Right ventricle myocardium inferior (tissue), 1 donor: ENCODE measurements at regions not wholly inside any gene's neighbourhood (a gene's known extent, or its start where the extent isn't known, plus 50 kb on each side); places are given as distances from the start of the nearest gene placed in this dataset.
"Not testable (repeated sequence)": the region's sequence is repeated elsewhere in the genome, so short reads cannot be mapped to it uniquely, and the experiment has no call there.

ENCODE experiments used
- ATAC-seq: fragments of 200-7000 bp; cut with Tn5 transposase; one replicate; pipeline ENCODE4 v1.9.1; 2020; ENCODE audit warnings: mild to moderate bottlenecking, moderate library complexity
- DNase-seq: peaks from one replicate; pipeline ENCODE4 v3.0.0; 2021; ENCODE audit errors: missing footprints
- intact Hi-C: fragments of 100-400 bp; cut with DNase I; formaldehyde crosslinking; loops from one replicate; pipeline ENCODE4 v1.11.0; 2022
- donor health status: DM: no; HTN: yes; CAD: no; lungs with severe emphysema.

DNA sequence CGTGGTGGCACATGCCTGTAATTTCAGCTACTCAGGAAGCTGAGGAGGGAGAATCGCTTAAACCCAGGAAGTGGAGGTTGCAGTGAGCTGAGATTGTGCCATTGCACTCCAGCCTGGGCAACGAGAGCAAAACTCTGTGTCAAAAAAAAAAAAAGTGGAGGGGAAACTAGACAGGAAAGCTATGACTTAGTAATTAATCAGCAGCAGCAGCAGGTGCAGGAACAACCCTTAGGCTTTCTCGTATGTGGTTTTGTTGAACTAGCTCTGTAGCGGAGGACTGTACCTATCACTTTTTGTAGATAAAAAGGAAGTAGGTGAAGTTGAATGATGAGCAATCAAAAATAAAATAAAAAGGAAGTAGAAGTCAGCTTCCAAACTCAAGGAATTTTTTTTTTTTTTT, 76.9 kb upstream of the KMT2C start:
- intact Hi-C loops = no loop called here
- ATAC-seq (no peak), DNase-seq (no peak)

- ATAC-seq (no peak), DNase-seq (no peak)
- intact Hi-C loops = no loop called here
These were observed 75.9 kb upstream of the KMT2C start for GRCh38 chr7:152511736-152512135.

DNA sequence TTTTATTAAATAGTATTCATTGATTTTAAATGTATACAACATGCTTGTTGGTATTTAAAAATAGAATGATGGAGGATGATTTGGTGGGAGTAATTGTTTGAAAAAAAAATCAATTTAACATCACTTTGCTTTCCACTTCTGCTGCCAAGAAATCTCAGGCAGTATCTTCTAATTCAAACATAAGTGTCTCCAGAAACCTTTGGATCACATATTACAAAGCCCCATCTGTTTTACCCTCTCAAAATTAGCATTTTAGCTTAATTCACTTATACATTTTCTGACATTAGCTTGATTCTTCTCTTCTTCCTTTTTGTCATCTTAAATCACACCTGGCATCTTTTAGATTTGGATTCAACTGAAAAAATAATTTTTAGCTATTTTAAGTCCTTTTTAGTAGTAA, 72.9 kb upstream of the KMT2C start:
- no peak for DNase-seq

DNA sequence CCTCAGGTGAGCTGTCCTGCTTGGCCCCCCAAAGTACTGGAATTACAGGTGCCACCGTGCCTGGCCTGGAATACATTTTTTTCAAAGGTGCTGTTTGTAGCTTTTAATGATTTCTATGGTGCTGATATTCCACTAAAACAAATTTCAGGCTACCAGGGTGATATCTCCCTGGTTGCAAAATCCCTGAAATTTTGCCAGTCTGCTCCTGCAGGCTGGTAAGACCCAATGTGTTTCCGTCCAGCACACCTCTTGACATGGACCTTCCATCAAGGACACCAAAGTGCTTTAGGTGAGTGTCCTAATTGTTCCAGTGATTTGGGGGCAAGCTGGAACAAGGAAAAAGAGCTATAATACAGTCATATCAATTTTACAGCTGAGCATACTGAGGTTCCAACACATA, 69.8 kb upstream of the KMT2C start:
- ATAC-seq (no peak), DNase-seq (no peak)
- intact Hi-C loops = no loop called here

More for the DNA sequence above, 72.9 kb upstream of the KMT2C start:
- intact Hi-C loops = no loop called here
- ATAC-seq = no peak

DNA sequence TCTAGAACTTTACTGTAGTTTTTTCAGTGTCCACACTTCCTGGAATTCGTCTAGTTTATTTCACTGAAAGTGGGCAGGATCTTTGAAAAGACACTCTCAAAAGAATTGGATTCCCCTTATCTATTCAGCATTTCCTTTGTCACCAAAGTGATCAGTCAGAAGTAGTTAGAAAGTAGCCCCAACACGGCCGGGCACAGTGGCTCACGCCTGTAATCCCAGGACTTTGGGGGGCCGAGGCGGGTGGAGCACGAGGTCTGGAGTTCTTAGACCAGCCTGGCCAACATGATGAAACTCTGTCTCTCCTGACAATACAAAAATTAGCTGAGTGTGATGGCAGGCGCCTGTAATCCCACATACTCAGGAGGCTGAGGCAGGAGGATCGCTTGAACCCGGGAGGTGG, 69.0 kb upstream of the KMT2C start:
- intact Hi-C loops = no loop called here
- no peak for DNase-seq
- ATAC-seq = no peak

DNA sequence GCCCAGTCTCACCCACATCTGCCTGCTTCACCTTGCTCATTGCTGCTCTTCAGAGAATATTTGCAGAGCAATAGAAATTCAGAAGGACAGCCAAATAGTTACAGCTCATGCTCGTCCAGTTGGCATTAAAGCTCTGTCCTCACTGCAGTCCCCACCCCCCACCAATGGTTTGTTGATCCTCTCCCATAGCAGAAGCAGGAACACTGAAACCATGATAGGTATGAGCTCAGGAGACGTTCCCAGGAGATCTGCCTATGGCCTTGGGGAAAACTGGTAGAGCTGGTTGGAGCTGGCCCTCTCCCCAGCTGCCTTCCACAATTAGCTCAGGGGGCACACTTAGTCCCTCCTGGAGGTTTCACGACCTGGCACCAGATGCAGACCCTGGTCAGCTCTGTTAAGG, 68.6 kb upstream of the KMT2C start:
- intact Hi-C loops = no loop called here
- ATAC-seq (no peak), DNase-seq (no peak)

GRCh38 chr7:152502813-152503790, 67.3 kb upstream of the KMT2C start:
- DNase-seq = no peak
- ATAC-seq = no peak
- intact Hi-C loops = no loop called here

DNA sequence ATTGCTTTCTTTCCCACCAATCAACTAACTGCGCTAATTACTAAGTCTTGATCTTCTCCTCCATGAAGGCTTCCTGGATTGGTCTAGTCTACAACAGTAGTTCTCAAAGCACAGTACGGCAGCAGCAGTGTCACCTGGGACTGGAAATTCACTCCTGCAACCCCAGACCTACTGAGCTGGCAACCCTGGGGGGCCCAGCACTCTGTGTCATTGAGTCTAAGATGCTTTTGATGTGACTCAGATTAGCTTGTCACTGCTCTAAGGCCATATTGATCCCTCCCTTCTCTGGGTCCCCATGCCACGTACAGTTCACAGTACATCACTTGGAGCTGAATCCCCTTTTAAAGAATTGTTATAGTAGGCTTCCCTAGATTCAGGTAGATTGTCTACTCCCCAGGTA, 65.7 kb upstream of the KMT2C start:
- ATAC-seq (no peak), DNase-seq (no peak)
- intact Hi-C loops = no loop called here

GRCh38 chr7:152499969-152500368, 64.2 kb upstream of the KMT2C start:
- intact Hi-C loops, DNase-seq, ATAC-seq: not testable (repeated sequence)

DNA sequence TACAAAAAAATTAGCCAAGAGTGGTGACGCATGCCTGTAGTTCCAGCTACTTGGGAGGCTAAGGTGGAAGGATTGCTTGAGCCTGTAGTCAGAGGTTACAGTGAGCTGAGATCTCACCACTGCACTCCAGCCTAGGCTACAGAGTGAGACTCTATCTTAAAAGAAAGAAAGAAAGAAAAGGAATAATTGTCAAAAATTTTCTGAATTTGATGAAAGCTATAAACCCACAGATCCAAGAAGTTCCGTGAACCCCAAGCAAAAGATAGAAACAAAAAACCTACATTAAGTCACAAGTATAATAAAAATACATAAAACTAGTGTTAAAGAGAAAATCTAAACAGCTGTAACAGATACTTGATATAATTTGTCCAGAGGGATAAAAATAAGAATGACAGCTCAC, 60.1 kb upstream of the KMT2C start:
- intact Hi-C loops = no loop called here
- DNase-seq (no peak), ATAC-seq (no peak)

DNA sequence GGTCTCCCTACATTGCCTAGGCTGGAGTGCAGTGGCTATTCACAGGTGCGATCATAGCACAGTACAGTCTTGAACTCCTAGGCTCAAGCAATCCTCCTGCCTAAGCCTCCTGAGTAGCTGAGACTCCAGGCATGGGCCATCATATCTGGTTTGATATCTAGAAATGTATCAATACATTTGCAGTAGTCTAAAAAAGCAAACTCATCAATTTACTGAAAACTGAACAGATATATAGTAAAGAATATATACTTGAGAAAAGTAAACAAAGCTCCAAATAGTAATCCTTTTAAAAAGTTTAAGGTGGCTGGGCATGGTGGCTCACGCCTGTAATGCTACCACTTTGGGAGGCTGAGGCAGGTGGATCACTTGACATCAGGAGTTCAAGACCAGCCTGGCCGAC, 57.1 kb upstream of the KMT2C start:
- no peak for DNase-seq
- ATAC-seq = no peak
- intact Hi-C loops = no loop called here

GRCh38 chr7:152489044-152489443, 53.2 kb upstream of the KMT2C start:
- intact Hi-C loops = no loop called here
- no peak for ATAC-seq
- DNase-seq = no peak

DNA sequence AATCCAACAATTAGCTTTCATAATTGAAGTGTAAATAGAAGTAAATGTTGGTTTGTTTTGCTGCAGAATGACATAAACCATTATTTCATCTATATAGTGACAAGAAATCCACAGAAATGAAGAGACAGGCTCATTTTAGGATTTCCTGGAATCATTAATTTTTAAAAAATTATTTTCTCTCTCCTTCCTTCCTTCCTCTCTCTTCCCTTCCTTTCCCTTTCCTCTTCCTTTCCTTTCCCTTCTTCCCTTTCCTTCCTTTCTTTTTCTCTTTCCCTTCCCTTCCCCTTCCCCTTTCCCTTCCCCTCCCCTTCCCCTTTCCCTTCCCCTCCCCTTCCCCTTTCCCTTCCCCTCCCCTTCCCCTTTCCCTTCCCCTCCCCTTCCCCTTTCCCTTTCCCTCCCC, 51.2 kb upstream of the KMT2C start:
- DNase-seq (no peak), ATAC-seq (no peak)
- intact Hi-C loops = no loop called here

DNA sequence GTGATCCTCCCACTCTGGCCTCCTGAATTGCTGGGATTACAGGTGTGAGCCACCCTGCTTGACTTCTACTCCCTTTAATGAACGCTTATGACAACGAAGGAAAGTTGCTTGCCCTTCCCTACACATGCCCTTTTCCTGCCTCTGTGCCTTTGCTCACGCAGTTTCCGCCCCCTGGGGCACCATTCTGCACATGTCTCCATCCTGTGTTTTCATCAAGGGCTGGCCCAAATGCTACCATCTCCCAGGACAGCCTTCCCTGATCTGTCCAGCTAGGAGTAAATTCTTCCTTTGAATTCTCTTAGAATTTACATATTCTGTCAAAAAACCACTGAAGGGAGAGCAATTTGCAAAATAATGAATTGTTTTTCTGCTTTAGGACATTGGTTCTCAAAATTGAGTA, 50.0 kb upstream of the KMT2C start:
- no peak for DNase-seq
- no peak for ATAC-seq
- intact Hi-C loops = no loop called here
